ENCODE measurements at regions not wholly inside any gene's neighbourhood (a gene's known extent, or its start where the extent isn't known, plus 50 kb on each side); places are given as distances from the start of the nearest gene placed in this dataset.

DNA sequence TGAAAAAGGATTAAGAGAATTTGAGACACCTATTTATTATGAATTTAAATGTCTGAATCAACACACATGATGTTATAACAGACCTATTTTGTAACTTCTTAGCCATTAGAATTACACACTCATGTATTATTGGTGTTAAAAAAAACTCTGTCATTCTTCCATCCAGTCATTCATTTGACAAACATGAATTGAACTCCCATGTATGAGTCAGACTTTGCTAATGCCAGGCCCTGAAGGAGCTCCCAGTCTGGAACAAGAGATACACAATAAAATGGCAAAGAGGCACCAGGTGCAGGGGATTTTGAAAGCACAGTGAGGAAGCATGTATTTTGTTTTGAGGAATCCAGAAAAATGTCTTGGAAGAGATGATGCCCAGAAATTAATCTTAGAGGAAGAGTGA lies 87.7 kb upstream of the EFHC2 start:
- Histone ChIP-seq H4K20me1 (ENCODE audit: control insufficient read depth, insufficient read depth, insufficient read length) (no peaks in the 10 kb centered on the region), H3K23ac (ENCODE audit: insufficient read length, low read depth, low read length) (no peak overlapping the region), H3K9ac (ENCODE audit: extremely low read depth, insufficient read length, low read length) (no peak overlapping the region), H2BK15ac (ENCODE audit: low read depth, low read length) (no peak overlapping the region), H2AFZ (ENCODE audit: low read length) (no peak overlapping the region), H3K14ac (ENCODE audit: insufficient read depth, low read length) (no peak overlapping the region), H2BK12ac (ENCODE audit: insufficient read length, low read depth, low read length) (no peak overlapping the region), H3K4ac (ENCODE audit: low read depth, low read length) (no peak overlapping the region), H3K56ac (ENCODE audit: insufficient read length, low read depth, low read length) (no peak overlapping the region), H3K4me1 (ENCODE audit: insufficient read depth, low read length) (no peaks in the 10 kb centered on the region), H2AK5ac (ENCODE audit: insufficient read length, low read length) (no peak overlapping the region), H2BK5ac (ENCODE audit: insufficient read length, low read length) (no peak overlapping the region), H4K91ac (ENCODE audit: insufficient read length, low read depth, low read length) (no peak overlapping the region), H4K5ac (ENCODE audit: insufficient read length, low read depth, low read length) (no peak overlapping the region), H2BK120ac (ENCODE audit: low read depth, low read length, poor library complexity, severe bottlenecking) (no peak overlapping the region), H3K23me2 (ENCODE audit: insufficient read length, low read depth, low read length, poor library complexity, severe bottlenecking) (no peaks in the 10 kb centered on the region), H3K18ac (ENCODE audit: insufficient read length, low read depth, low read length) (no peak overlapping the region), H3K9me3 (ENCODE audit: control insufficient read depth, low read depth, low read length) (peaks cover 43% of the 10 kb centered on the region), H3T11ph (ENCODE audit: low read length) (no peak overlapping the region), H3K79me2 (ENCODE audit: insufficient read depth, low read length) (no peaks in the 10 kb centered on the region), H3K27ac (ENCODE audit: insufficient read length, low read depth, low read length) (no peak overlapping the region), H4K8ac (replicated peaks; ENCODE audit: insufficient read length, low read depth, low read length) (no peak overlapping the region), H3K4me2 (ENCODE audit: insufficient read depth, insufficient read length, low read length) (no peak overlapping the region), H3K79me1 (ENCODE audit: insufficient read depth, low read depth, low read length, poor library complexity, severe bottlenecking) (no peaks in the 10 kb centered on the region), H3K27me3 (ENCODE audit: insufficient read depth, low read length) (no peaks in the 10 kb centered on the region), H2BK20ac (ENCODE audit: low read depth, low read length, poor library complexity, severe bottlenecking) (no peak overlapping the region)
- no peak for TF ChIP-seq CTCF (conservative IDR thresholded peaks at IDR 0.05)
- H3K9me3 Mint-ChIP-seq: peaks cover 56 to 68% of the 10 kb centered on the region in 2 experiments
- H3K27me3 Mint-ChIP-seq (ENCODE audit: low read depth): no peaks in the 10 kb centered on the region; the same call in 1 of the 2 replicates
- H3K27ac Mint-ChIP-seq: no peak overlapping the region; a peak in 1 of 7 replicates
- H3K4me1 Mint-ChIP-seq: no peaks in the 10 kb centered on the region
- no peak overlapping the region for H3K4me3 Mint-ChIP-seq
- peaks cover 0 to 2% (median 0%) of the 10 kb centered on the region in 3 experiments; a peak in 2 of 7 replicates for H3K36me3 Mint-ChIP-seq (ENCODE audit: insufficient read depth in 1 of 3, low read depth in 3 of 3)
- no peak for DNase-seq

All from H9 (cell line).